NCI-H2227 (cell line): ENCODE measurements at regions not wholly inside any gene's neighbourhood (a gene's known extent, or its start where the extent isn't known, plus 50 kb on each side); places are given as distances from the start of the nearest gene placed in this dataset.
"Not testable (repeated sequence)": the region's sequence is repeated elsewhere in the genome, so short reads cannot be mapped to it uniquely, and the experiment has no call there.

Experiments
- DNase-seq: peaks from one replicate; lab custom pipeline; 2025; ENCODE audit not compliant: unreplicated experiment; lab: John Stamatoyannopoulos, UW

DNA sequence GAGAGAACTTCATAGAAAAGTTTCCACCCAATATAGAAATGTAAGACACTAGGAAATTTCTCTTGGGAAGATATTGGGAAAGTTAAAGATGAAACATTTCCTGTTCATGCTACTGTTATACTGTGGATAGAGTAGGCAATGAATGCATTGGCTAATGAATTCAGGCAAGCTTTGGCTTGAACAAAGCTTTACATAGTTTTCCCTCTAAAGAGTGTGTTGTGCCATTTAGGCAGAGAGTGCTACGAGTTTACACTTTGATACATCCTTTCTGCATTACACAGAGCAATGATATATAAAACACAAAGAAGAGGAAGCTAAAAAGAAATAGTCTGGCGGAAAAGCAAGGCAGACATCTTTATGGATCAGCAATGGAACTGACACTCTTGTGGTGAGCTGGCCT is 125.9 kb upstream of the SHH start:
- DNase-seq = no peak

DNA sequence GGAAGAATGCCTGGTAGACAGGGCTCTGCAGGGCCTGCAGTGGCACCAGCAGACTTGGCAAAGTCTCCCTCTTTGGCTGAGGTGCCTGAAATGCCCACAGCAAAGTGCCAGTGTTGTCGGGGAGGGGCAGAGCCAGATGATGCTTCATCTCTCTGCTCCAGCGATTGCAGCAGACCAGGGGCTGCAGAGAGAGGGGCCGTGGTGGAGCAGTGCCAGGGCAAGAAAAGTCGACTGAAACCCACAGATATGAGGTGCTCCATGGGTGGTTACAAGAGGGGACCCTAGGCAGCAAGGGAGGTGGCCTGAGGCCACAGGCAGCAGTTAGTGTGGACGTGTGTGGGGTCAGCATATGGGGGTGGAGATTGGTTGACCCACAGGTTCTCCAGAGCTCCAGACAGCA is 123.5 kb upstream of the SHH start:
- DNase-seq = no peak

DNA sequence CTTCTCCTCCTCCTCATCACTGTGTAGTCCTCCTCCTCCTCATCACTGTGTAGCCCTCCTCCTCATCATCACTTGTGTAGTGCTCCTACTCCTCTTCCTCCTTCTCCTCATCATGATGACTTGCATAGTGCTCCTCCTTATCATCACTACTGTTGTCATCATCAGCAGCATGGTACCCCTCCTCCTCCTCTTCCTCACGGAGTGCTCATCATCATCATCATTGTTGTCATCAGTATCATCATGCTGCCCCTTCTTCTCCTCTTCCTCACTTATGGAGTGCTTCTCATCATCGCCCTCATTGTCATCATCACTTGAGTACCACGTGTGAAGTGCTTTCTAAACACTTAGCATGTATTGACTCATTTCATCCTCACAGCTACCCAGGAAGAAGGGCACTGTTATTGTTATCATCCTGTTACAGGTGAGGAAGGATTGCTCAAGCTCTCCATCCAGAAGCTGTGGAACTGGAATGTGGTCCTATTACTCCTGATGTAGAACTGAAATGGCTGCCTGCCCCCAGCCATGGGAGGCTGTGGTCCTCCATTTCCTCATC is 122.8 kb upstream of the SHH start:
- DNase-seq = no peak

DNA sequence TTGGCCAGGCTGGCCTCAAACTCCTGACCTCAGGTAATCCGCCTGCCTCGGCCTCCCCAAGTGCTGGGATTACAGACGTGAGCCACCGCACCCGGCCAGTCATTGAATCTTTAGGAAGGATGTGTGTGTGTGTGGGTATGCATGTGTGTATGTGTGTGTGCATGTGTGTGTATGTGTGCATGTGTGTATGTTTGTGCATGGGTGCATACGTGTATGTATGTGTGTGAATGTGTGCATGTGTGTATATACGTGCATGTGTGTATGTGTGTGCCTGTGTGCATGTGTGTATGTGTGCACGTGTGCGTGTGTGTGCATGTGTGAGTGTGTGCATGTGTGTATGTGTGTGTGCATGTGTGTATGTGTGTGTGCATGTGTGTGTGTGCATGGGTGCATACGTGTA is 120.1 kb upstream of the SHH start:
- not testable (repeated sequence) for DNase-seq

DNA sequence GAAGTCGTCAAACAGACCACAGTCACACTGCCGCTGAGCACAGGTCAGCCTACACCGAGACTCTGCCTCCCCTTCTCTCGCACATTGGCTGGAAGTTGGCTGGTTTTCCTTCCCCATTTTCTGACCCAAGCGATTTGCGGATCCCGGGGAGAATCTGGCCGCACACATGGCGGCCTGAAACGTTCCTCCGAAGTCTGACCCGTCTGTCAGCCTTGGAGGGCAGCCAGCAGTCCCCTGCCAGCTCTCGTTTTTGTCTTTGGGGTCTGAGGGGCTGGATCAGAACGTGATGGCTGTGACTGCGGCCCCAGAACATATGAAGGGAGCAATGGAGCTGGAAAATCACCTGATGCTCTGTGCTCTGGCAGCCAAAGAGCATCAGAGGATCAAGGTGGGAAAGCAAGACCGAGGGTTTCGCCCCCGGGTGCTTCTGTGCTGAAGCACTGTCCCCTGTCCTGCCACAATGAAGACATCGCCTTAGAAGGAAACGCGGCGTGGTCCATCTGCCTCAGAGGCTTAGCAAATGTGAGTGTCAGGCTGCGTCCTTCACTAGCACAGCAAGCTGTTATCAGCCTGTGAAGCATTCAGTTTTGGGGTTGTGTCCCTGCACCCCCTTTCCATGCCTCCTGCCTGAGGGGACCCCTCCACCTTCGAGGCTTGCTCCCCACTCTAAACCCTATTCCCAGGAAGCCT is 119.3 kb upstream of the SHH start:
- DNase-seq = no peak

DNA sequence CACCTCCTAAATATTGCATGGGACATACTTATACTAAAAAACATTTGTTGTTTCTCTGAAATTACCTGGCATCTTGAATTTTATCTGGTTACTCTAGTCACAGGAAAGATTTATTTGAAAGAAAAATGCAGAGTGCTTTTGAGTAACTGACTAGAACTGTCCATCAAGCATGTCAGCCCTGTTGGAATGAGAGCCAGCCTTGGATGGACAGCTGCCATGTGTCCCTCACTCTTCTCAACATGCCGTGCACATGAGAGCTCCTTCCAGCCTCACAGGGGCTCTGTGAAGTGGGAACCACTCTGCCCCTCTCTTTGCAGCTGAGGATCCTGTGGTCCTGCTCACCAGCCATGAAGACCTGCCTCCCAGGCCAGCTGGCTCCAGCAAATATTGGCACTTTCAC is 118.3 kb upstream of the SHH start:
- DNase-seq = no peak

DNA sequence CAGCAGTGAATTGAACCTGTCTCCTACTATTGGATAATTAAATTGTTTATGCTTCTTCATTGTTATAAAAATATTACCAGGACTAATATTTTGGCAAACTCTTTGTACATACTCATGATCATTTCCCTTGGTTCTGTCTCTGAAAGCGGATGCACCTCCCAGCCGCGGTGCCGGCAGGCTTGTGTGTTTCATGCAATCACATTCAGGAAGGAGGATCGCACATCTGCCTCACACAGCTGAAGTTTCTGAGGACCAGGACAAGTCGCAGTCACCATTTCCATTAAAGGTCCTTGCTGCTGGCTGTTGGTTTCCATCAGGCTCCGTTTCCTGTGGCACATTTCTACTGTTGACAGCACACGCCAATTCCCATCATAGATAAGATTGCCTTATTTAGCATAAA is 117.8 kb upstream of the SHH start:
- no peak for DNase-seq

DNA sequence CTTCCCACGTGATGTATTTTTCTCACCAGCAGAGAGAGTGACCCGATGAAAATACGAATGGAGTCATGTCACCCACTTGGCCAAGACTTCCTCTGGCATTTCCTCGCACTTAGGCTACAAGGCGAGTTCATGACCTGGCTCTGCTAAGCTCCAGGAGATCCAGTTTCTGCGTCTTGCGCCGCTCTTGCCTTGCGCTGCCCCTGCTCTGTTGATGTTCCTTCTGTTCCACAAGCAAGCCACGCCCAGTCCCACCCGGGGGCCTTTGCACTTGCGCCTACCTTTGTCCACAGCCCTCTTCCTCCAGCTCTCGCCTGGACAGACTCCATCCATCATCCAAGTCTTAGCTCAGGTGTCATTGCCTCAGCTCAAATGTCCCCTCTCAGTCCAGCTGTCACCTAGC is 116.3 kb upstream of the SHH start:
- no peak for DNase-seq

DNA sequence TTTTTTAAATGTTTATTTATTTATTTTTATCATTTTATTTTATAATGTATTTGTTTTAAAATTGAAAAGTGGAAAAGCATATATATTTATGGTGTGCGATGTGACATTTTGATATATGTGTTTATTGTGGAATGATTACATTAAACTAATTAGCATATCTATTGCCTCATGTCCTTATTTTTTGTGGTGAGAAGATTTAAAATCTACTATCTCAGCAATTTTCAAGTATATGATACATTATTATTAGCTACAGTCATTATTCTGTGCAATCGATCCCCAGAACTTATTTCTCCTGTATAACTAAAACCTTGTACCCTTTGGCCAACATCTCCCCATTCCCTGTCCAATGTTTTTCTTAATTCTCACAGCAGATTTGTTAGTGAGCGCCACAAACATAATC is 115.6 kb upstream of the SHH start:
- no peak for DNase-seq

DNA sequence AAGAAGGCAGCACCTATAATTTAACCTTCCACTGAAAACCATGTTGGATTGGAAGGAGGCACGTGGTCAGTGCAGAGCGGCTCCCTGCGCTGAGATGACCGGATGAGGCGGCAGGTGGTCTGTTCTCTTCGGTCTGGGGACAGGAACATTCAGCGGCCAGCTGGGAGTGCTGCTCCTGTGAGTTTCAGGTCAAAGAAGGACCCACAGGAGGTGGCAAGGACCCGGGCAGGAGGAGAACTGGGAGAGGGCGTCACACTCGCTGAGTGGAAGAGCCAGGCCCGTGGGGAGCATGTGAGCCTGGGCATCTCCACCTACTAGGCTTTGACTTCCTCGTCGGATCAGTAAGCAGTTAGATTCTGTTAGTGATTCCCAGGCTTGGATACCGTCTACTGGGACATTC is 113.4 kb upstream of the SHH start:
- no peak for DNase-seq

DNA sequence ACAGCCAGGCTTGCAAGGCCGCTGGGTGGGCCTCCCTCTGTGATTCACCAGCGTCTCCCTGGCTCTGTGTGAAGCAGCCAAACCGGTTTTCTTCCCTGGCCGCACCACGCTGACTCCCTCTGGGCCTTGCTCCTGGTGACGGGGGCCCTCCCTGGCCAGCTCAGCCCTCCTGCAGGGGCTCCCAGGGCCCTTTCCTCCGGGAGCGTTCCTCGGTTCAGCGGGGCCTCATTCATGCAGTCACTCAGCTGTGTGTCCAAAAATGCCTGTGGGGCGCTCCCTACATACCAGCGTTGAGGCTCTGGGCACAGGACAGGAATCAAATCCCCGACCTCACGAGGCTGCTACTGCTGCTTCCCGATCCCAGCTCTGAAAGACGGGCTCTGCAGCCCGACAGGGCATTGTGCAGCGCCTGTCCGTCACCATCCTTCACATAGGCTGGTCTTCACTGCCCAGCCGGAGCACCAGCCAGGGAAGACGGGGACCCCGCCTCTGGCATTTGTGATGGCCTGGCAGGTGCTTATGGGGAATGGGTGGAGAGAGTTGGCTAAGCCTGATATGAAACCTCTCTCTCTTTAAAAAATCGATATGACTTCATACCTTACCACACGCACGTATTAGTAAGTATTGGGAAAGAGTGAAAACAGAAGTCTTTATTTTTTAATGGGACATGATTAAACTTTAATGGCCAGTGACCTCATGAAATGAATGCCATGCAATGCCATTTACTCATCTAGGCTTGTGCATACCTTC is 110.0 kb upstream of the SHH start:
- DNase-seq = no peak

DNA sequence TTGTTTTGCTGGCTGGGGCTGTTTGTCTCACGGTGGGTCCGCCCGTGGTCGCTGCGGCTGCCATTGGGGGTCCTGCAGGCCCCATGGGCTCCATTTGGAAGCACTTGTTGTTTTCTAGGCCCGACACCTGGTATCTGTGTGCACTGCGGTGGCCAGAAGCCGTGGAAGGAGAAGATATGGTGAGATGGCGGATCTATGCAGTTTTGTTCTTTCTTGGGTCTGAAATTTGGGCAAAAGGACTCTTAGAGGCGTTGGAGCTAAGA is 109.5 kb upstream of the SHH start:
- DNase-seq = no peak

DNA sequence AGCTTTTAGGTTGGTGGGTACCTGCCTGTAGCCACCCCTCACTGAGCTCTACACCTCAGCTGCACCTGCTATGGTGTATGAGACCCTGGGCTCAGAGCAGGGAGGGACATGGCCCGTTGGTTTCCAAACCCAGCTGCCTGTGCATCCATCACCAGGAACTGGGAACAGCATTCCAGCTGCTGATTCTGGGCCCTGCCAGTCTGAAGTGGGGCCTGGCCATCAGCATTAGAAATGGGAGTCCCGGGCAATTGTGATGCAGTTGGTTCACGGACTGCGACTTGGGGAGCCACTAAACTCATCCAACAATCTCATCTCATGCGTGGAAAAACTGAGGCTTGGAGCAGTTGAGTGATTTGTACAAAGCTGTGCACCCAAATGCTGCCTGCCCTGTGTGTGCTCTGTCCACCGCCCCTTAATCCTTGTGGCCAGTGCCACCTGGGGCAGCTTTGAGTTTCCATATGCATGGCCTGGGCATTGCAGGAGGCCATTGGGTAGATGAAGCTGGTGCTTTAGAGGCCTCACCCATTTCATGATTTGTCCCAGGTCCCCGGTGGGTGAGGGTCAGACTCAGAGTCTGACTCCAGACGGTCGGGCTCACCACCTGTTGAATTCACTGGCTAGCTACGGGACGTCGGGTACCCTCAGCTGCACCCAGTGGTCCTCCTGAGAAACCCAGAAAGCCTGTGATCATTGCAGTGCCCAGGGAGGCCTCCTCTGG is 109.0 kb upstream of the SHH start:
- no peak for DNase-seq

DNA sequence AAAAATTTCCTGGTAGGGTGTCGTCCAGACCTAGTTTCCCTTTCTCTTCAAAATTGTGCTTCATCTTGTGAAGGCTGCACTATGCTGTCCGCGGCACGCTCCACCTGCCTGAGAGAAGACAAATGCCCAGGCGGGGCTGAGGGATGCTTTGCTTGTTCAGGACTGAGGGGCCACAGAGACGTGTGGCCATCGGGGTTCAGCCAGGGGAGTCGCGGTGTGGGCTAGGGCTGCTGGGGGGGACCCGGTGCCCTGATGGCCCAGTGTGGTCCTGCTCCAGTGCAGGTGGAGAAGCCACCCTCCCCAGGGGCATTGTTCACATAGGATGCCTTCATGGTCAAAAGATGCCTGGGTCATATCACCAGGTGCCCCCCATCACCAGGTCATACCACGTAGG is 107.8 kb upstream of the SHH start:
- no peak for DNase-seq

DNA sequence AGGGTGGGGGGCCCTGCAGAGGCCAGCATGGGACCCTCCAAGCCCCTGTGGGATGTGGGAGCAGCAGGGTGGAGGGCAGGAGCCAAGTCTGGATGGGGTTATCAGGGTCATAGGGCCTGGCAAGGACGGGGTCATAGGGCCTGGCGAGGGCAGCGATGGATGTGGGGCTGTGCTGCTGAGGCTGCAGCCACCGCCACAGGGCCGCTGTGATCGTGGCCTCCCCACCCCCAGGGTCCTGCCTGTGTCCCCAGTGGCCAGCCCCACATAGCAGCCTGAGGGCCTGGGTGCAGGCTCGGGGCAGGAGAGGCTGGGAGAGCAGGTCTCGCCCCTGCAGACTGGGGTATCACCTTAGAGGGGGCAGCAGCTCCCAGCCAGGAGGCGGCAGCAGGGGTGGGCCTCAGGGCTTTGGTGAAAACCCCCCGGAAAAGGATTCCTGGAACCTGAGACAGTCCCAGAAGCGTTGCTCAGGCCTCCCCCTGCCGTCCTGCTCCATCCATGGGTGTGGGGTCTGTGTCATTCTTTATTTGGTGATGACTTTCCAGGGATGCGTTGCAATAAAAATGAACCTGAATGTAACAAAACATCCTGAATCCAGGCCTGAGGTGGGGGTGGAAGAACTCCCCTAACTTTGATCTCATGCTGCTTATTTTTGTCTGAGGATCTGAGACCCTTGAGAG is 107.3 kb upstream of the SHH start:
- DNase-seq = no peak

DNA sequence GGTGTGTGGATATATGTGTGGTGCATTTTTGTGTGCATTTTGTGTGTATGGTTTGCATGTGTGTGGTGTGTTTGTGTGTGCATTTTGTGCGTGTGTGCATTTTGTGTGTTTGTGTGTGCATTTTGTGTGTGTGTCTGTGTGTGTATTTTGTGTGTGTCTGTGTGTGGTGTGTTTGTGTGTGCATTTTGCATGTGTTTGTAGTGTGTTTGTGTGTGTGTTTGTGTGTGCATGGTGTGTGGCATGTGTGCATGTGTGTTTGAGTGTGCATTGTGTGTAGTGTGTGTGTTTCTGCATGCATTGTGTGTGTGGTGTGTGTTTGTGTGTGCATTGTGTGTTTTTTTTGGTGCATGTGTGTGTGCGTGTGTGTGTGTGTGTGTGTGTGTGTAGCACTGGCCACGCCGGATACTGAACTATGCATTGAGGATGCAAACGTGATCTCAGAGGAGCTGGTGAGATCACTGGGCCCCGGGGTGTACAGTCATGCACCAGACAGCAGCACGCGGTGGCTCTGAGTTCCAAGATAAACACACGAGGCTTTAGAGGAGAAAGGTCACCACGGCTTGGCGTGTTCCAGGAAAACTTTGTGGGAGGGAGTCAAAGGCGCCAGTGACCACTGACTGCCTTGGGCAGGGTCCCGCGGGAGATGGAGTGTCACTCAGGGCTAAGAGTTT is 106.6 kb upstream of the SHH start:
- no peak for DNase-seq

DNA sequence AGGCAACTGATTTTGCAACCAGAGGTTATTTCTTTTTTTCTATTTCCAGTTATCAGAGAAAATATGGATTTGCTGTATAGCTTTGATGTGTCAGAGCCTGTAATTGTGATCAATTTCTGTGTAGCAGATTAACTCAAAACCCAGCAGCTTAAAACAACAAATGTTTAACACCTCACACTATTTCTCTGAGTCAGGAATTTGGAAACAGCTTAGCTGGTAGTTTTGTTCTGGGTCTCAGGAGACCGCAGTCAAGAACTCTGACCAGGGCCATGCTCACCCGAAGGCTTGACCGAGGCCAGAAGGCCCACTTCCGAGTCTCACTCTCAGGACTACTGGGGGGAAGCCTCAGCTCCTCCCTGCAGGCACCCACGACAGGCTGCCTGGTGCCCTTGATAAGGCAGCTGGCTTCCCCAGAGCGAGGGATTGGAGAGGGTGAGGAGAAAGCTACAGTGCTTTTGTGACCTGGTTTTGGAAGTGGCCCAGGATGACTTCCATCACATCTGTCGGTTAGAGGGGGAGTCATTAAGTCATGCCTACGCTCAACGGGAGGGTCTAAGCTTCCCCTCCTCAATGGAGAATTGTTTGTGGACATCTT is 105.7 kb upstream of the SHH start:
- DNase-seq = no peak

DNA sequence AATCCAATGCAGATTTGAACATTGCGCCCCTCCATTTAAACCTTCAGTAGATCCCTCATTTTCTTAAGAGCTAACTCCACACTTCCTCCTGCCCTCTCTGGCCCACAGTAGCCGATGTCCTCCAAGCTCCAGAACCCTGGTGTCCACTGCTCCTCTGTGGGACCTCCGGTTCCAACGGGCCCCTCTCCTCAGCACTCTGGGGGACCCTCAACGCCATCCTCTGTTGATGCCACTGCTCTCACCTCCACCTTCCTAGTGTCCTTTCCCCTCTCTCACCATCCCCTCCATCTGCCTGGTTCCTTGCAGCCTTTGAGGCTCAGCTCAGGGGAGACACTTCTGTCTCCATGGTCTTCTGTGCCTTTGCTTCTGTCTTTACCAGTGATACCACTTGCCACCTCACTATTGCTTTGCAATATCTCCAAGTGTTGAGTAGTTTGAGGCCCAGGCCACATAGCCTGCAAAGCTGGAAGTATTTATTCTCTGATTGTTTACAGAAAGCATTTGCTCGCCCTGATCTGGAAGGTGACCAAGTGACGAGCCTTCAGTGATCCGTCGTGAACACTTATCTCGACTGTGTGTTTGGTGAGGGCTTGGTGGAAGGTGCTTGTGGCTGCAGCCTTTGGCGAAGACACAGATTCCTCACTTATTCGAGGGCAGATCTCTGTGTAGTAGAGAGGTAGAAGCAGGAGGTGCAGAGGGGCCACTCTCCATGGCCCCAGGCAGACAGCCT is 104.8 kb upstream of the SHH start:
- no peak for DNase-seq

DNA sequence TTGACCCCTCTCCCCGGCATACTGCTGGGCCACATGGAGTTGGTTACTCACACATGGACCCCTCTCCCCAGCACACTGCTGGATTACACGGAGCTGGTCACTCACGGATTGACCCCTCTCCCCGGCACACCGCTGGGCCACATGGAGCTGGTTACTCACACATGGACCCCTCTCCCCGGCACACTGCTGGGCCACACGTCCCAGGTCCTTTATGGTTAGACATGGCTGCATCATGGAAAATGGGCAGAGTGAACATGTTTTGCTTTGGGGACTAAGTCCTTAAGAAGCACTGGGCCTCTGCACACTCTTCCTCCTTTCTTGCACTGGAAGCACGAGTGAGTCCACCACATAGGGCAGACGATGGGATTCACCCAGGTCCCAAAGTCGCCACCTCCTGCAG is 102.1 kb upstream of the SHH start:
- DNase-seq = no peak

DNA sequence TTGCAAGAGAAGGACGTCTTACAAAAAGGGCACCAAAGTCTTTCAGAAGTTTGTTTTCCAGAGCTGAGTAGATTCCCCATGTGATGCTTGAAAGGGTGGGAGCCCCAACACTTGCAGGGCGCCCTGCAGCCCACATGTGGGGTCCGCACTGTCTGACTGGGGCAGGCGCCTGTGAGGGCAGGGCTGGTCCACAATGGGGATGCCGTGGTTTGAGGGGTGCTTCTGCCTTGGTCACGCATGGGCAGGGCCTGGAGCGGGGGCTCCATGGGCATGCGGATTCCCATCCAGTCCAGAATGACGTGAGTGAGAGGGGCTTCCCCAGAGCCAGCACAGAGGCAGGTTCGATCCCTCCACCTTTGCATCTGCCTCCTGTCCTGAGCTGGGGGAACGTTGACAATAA is 101.5 kb upstream of the SHH start:
- DNase-seq = no peak
